Esophagus squamous epithelium (tissue), 5 donors: ENCODE measurements at regions not wholly inside any gene's neighbourhood (a gene's known extent, or its start where the extent isn't known, plus 50 kb on each side); places are given as distances from the start of the nearest gene placed in this dataset.

Experiments used
- DNase-seq: peaks from one replicate; lab custom pipeline; 2025; lab: John Stamatoyannopoulos, UW
- H3K27ac ChIP-seq, 4 donors: fragments of 200-600 bp; sonication (generic); one replicate each; pipeline ENCODE4 v1.5.1; 2016 to 2019; ENCODE audit warnings: mild to moderate bottlenecking in 1 of 4
- H3K27me3 ChIP-seq, 4 donors: fragments of 200-600 bp; sonication (generic); 1 replicate in 3 of 4; 2 replicates in 1 of 4; pipeline versions ENCODE4 v1.5.1 to v1.6.0; 2017 to 2021; ENCODE audit warnings: antibody characterized with exemption in 1 of 4
- H3K36me3 ChIP-seq, 3 donors: fragments of 200-600 bp; sonication (generic); one replicate each; pipeline ENCODE4 v1.5.1; 2016 to 2019
- H3K4me1 ChIP-seq, 3 donors: fragments of 200-600 bp; sonication (generic); one replicate each; pipeline ENCODE4 v1.5.1; 2017 to 2019
- H3K4me3 ChIP-seq, 4 donors: fragments of 200-600 bp; sonication (generic); 1 replicate in 3 of 4; 2 replicates in 1 of 4; pipeline ENCODE4 v1.5.1; 2016 to 2019; ENCODE audit warnings: mild to moderate bottlenecking in 2 of 4, moderate library complexity in 1 of 4
- H3K9me3 ChIP-seq, 3 donors: fragments of 200-600 bp; sonication (generic); one replicate each; pipeline ENCODE4 v1.5.1; 2016 to 2019
- POLR2A ChIP-seq, 4 donors: fragments of 450-650 bp; IDR thresholded peaks; one replicate each; pipeline ENCODE4 v1.6.1; 2017; ENCODE audit warnings: antibody characterized with exemption in 4 of 4, mild to moderate bottlenecking in 4 of 4, moderate library complexity in 3 of 4
- WGBS, 2 donors: methylation state at CpG; one replicate each; pipeline ENCODE4 v1.1.5; 2018; 5-methylcytosine and 5-hydroxymethylcytosine counted together
- intact Hi-C: fragments of 100-400 bp; cut with DNase I; formaldehyde crosslinking; loops from one replicate; pipeline ENCODE4 v1.15.0; 2022
- TF ChIP-seq, protein P1 (sequence below), 6 experiments: fragments of 450-650 bp in 4 of 6; fragments of 200-600 bp in 2 of 6; sonication (generic) in 2 of 6; IDR thresholded peaks; one replicate each; pipeline ENCODE4 v1.5.1; 2016 to 2019; ENCODE audit warnings: antibody characterized with exemption in 6 of 6, mild to moderate bottlenecking in 4 of 6, moderate library complexity in 4 of 6
- donor health status: DM: yes; HTN: yes; CAD: no.

DNA sequence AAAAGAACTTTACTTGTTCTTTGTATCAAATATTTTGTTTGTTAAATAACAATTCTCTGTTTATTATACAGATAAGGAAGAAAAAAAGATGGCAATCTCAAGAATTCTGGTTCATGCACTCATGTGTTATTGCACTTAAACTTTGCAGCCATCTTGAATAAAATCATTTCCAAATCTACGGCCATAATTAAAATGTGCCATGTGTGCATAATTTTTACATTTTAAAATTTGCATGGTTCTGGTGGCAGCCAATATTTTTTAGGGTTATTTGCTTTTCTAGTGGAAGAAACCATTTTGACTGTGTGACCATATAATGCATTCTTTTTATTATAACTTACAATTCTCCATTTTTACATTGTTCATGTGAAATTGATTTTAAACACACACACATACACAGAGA, 1518.1 kb upstream of the ZEB2 start:
- H3K27me3 ChIP-seq, result no peaks in the 10 kb centered on the region
- no peak for DNase-seq
- H3K36me3 ChIP-seq, result no peaks in the 10 kb centered on the region
- H3K27ac ChIP-seq, result no peak overlapping the region
- no peaks in the 10 kb centered on the region for H3K4me1 ChIP-seq
- H3K4me3 ChIP-seq, result no peak overlapping the region
- no peaks in the 10 kb centered on the region for H3K9me3 ChIP-seq
- TF ChIP-seq, protein P1, sequence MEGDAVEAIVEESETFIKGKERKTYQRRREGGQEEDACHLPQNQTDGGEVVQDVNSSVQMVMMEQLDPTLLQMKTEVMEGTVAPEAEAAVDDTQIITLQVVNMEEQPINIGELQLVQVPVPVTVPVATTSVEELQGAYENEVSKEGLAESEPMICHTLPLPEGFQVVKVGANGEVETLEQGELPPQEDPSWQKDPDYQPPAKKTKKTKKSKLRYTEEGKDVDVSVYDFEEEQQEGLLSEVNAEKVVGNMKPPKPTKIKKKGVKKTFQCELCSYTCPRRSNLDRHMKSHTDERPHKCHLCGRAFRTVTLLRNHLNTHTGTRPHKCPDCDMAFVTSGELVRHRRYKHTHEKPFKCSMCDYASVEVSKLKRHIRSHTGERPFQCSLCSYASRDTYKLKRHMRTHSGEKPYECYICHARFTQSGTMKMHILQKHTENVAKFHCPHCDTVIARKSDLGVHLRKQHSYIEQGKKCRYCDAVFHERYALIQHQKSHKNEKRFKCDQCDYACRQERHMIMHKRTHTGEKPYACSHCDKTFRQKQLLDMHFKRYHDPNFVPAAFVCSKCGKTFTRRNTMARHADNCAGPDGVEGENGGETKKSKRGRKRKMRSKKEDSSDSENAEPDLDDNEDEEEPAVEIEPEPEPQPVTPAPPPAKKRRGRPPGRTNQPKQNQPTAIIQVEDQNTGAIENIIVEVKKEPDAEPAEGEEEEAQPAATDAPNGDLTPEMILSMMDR (IDR thresholded peaks at IDR 0.05), result no peak
- TF ChIP-seq POLR2A (IDR thresholded peaks at IDR 0.05), result no peak
- WGBS, 2 donors, result 76 to 93% methylated on average over 1 of the region's 1 CpG
- intact Hi-C loops, result no loop called here

DNA sequence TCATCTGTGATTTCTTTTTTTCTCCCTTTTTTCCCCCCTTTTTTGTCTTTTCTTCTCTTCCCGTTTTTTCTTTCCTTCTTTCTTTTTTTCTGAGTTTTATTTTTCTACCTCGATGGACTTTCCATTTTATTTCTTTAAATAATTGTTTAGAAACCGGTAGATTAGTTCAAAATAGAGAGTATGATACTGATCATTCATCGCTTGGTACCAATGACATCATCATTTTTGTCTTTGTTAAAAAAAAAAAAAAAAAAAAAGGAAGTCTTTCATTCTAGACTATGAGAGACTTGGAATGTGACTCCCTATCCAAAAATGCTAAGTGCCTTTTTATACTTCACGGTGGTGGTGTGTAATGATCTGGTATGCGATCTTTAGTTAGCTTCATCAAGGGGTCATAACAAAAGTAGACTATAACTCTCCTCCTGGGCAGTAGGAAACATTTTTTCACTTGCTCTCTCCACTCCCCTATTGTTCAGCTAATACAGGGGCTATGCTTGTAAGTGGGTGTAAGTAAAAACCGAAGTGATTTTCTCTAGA, 1517.5 kb upstream of the ZEB2 start:
- Histone ChIP-seq H3K9me3 (no peaks in the 10 kb centered on the region), H3K27me3 (no peaks in the 10 kb centered on the region), H3K4me3 (no peak overlapping the region), H3K4me1 (no peaks in the 10 kb centered on the region), H3K27ac (no peak overlapping the region), H3K36me3 (no peaks in the 10 kb centered on the region)
- 70 to 79% methylated on average over 7 of the region's 7 CpGs for WGBS, 2 donors
- no peak for DNase-seq
- intact Hi-C loops, result no loop called here
- TF ChIP-seq, protein P1 (IDR thresholded peaks at IDR 0.05), result no peak
- TF ChIP-seq POLR2A (IDR thresholded peaks at IDR 0.05), result no peak

DNA sequence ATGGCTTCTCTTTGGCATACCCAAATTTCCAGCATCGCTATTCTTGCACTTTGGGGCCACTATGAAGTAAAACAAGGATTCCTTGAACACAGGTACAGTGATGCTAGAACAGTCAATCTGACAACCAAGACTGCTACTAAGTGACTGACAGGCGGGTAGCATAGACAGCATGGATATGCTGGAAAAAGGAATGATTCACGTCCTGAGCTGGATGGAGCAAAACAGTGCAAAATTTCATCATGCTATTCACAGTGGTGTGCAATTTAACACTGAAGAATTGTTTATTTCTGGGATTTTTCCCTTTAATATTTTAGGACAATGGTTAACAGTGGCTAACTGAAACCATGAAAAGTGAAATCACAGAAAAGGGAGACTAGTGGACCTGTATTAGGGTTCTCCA, 1511.2 kb upstream of the ZEB2 start:
- no peak overlapping the region for H3K27ac ChIP-seq
- no peaks in the 10 kb centered on the region for H3K36me3 ChIP-seq
- no peaks in the 10 kb centered on the region for H3K27me3 ChIP-seq
- intact Hi-C loops, result no loop called here
- no peak for DNase-seq
- WGBS, 2 donors, result 72 to 80% methylated on average over 3 of the region's 3 CpGs
- no peaks in the 10 kb centered on the region for H3K4me1 ChIP-seq
- H3K4me3 ChIP-seq, result no peak overlapping the region
- H3K9me3 ChIP-seq, result no peaks in the 10 kb centered on the region
- TF ChIP-seq, protein P1 (IDR thresholded peaks at IDR 0.05), result no peak
- no peak for TF ChIP-seq POLR2A (IDR thresholded peaks at IDR 0.05)

DNA sequence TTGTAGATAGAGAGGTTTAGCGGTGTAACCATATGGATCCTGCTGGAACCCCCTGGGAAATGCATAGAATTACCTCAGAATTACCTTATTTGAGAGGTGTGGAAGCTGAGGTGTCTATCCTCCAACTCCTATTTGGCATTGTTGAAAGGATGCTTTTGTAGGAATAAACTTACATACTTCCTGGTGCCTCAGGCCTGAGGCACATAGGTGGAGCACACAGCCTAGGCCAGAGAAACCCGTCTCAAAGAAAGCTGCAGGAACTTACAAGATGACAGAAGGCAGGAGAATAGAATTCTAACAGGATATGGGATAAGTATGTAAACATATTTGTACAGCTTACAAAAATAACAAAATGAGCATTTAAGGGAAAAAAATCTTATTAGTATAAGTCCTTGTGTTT, 1507.2 kb upstream of the ZEB2 start:
- intact Hi-C loops, result no loop called here

DNA sequence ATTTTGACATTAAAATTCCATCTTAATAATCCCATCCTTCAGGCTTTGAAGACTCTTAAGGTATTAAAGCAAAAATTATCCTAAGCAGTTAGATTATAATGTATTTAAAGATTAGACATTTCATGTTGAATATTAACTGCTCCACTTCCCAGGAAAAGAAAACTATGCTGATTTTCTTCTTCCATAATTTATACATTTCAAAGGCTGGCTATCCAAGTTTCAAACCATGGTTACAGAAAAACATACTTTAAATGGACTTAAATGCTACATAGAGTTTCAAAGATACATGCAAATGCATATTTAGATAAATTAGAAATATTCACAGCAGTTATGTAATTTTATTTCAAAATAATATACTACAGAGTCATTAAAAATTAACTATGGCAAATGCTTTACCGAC, 1505.6 kb upstream of the ZEB2 start:
- Histone ChIP-seq H3K27me3 (no peaks in the 10 kb centered on the region), H3K4me1 (no peaks in the 10 kb centered on the region), H3K27ac (no peak overlapping the region), H3K4me3 (no peak overlapping the region), H3K36me3 (no peaks in the 10 kb centered on the region), H3K9me3 (no peaks in the 10 kb centered on the region)
- intact Hi-C loops, result no loop called here
- no peak for DNase-seq
- no peak for TF ChIP-seq POLR2A (IDR thresholded peaks at IDR 0.05)
- TF ChIP-seq, protein P1 (IDR thresholded peaks at IDR 0.05), result no peak
- 85 to 100% methylated on average over 1 of the region's 1 CpG for WGBS, 2 donors

More for the DNA sequence above, 1507.2 kb upstream of the ZEB2 start:
- no peak overlapping the region for H3K27ac ChIP-seq
- no peaks in the 10 kb centered on the region for H3K4me1 ChIP-seq
- no peaks in the 10 kb centered on the region for H3K27me3 ChIP-seq
- no peak for DNase-seq
- no peak overlapping the region for H3K4me3 ChIP-seq
- no peaks in the 10 kb centered on the region for H3K9me3 ChIP-seq
- 56 to 57% methylated on average over 2 of the region's 2 CpGs for whole genome bisulfite sequencing, 2 donors
- H3K36me3 ChIP-seq, result no peaks in the 10 kb centered on the region
- TF ChIP-seq, protein P1 (IDR thresholded peaks at IDR 0.05), result no peak
- TF ChIP-seq POLR2A (IDR thresholded peaks at IDR 0.05), result no peak
